ENCODE measurements at regions not wholly inside any gene's neighbourhood (a gene's known extent, or its start where the extent isn't known, plus 50 kb on each side); places are given as distances from the start of the nearest gene placed in this dataset.

- no peak for DNase-seq (ENCODE audit: low read depth in 2 of 2)
These were observed 145.4 kb upstream of the C1orf174 start for GRCh38 chr1:4045397-4046010.

- no peak for DNase-seq (ENCODE audit: low read depth in 2 of 2)
These were observed 146.9 kb upstream of the C1orf174 start for GRCh38 chr1:4046836-4047461.

- no peak for DNase-seq (ENCODE audit: low read depth in 2 of 2)
These were observed 147.6 kb upstream of the C1orf174 start for GRCh38 chr1:4047666-4048065.

- DNase-seq (ENCODE audit: low read depth in 2 of 2) = no peak
These were observed 148.0 kb upstream of the C1orf174 start for GRCh38 chr1:4048076-4048475.

GRCh38 chr1:4048921-4049320 is 148.8 kb upstream of the C1orf174 start:
- no peak for DNase-seq (ENCODE audit: low read depth in 2 of 2)

- no peak for DNase-seq (ENCODE audit: low read depth in 2 of 2)
These were observed 150.9 kb upstream of the C1orf174 start for GRCh38 chr1:4050998-4051397.

GRCh38 chr1:4052657-4053056 is 152.6 kb upstream of the C1orf174 start:
- DNase-seq (ENCODE audit: low read depth in 2 of 2) = no peak

GRCh38 chr1:4053160-4053748 is 153.2 kb upstream of the C1orf174 start:
- DNase-seq (ENCODE audit: low read depth in 2 of 2) = no peak

- no peak for DNase-seq (ENCODE audit: low read depth in 2 of 2)
These were observed 153.7 kb upstream of the C1orf174 start for GRCh38 chr1:4053774-4054173.

- no peak for DNase-seq (ENCODE audit: low read depth in 2 of 2)
These were observed 155.4 kb upstream of the C1orf174 start for GRCh38 chr1:4055294-4055967.

- DNase-seq (ENCODE audit: low read depth in 2 of 2) = no peak
These were observed 156.3 kb upstream of the C1orf174 start for GRCh38 chr1:4056422-4056821.

GRCh38 chr1:4056989-4057388 is 156.9 kb upstream of the C1orf174 start:
- DNase-seq (ENCODE audit: low read depth in 2 of 2) = no peak

- DNase-seq (ENCODE audit: low read depth in 2 of 2) = no peak
These were observed 157.5 kb upstream of the C1orf174 start for GRCh38 chr1:4057603-4058002.

- DNase-seq (ENCODE audit: low read depth in 2 of 2) = no peak
These were observed 158.1 kb upstream of the C1orf174 start for GRCh38 chr1:4058122-4058521.

- DNase-seq (ENCODE audit: low read depth in 2 of 2) = no peak
These were observed 158.6 kb upstream of the C1orf174 start for GRCh38 chr1:4058706-4059105.

GRCh38 chr1:4059270-4059669 is 159.2 kb upstream of the C1orf174 start:
- DNase-seq (ENCODE audit: low read depth in 2 of 2) = no peak

GRCh38 chr1:4060850-4061249 is 160.8 kb upstream of the C1orf174 start:
- no peak for DNase-seq (ENCODE audit: low read depth in 2 of 2)

- DNase-seq (ENCODE audit: low read depth in 2 of 2) = no peak
These were observed 161.5 kb upstream of the C1orf174 start for GRCh38 chr1:4061521-4062031.

- DNase-seq (ENCODE audit: low read depth in 2 of 2) = no peak
These were observed 162.0 kb upstream of the C1orf174 start for GRCh38 chr1:4062041-4062440.

GRCh38 chr1:4062560-4062959 is 162.5 kb upstream of the C1orf174 start:
- no peak for DNase-seq (ENCODE audit: low read depth in 2 of 2)

GRCh38 chr1:4062992-4063391 is 162.9 kb upstream of the C1orf174 start:
- no peak for DNase-seq (ENCODE audit: low read depth in 2 of 2)

- DNase-seq (ENCODE audit: low read depth in 2 of 2) = no peak
These were observed 163.4 kb upstream of the C1orf174 start for GRCh38 chr1:4063516-4063915.

Measured in stimulated activated CD4-positive, alpha-beta T cell treated with anti-CD3 and anti-CD28 coated beads, Interleukin-1b, Interleukin-23, amount 100 ng/mL, for 1 hour (primary cell).